Right kidney (tissue), 1 donor: ENCODE measurements at regions not wholly inside any gene's neighbourhood (a gene's known extent, or its start where the extent isn't known, plus 50 kb on each side); places are given as distances from the start of the nearest gene placed in this dataset.

Experiments used
- DNase-seq: peaks from one replicate; pipeline ENCODE4 v3.0.0-alpha.2; 2016

- DNase-seq, result no peak
These were observed 160.5 kb downstream of the FGF18 start for GRCh38 chr5:171579976-171580411.

- no peak for DNase-seq
These were observed 161.2 kb downstream of the FGF18 start for GRCh38 chr5:171580502-171581265.

- DNase-seq, result no peak
These were observed 162.3 kb downstream of the FGF18 start for GRCh38 chr5:171581781-171582180.

DNA sequence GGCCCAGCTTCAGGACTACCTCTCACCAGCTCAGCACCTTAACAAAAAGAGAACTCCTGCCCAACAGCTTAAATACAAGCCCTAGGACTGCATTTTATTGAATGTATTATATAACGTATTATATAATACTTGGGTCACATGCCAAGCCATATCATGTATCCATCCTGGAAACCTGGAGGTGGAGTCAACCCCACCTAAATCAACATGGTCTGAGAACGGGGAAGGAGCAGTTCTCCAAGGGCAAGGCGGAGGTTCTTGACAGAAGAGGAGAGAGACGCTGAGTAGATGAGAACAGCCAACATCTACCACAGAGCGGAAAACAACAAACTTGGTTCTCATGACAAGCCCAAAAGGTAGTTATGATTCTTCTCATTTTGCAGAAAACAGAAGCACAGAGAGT lies 163.4 kb downstream of the FGF18 start:
- DNase-seq, result no peak

GRCh38 chr5:171585981-171586380 lies 166.5 kb downstream of the FGF18 start:
- no peak for DNase-seq

DNA sequence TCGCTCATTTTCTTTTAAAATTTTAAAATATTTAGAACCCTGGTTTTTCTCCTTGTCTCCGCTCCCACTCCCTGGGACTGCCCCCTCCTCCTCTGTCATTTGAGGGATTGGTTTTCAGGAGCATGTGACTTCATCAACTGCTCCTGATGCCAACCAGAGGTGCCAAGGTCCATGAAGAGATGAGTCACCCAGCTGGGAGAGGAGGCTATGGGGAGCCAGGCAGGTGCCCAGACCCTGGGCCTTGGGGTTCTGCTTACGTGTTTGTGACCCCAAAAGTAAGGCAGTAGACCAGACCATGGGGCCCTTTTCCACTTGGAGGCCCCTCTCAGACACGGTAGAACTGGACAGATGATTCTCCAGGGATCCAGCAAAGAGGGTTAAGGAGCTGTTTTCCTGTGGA lies 167.0 kb downstream of the FGF18 start:
- no peak for DNase-seq

DNA sequence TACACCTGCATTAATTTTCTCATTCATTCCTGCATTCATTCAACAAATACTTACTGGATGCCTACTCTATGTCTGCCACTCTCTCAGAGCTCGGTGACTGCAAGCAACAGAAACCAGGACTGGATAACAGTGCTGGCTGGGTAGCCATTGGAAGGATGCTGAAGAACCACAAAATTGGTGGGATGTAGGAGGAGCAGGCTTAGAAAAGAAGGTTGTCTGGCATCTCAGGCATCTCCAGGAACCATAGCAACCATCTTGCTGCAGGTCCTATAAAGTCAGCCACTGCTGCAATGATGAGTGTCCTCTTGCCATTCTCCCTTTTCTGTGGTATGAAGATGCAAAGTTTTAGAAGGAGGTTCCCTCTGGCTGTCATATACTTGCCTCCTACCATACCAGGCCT lies 168.6 kb downstream of the FGF18 start:
- no peak for DNase-seq

DNA sequence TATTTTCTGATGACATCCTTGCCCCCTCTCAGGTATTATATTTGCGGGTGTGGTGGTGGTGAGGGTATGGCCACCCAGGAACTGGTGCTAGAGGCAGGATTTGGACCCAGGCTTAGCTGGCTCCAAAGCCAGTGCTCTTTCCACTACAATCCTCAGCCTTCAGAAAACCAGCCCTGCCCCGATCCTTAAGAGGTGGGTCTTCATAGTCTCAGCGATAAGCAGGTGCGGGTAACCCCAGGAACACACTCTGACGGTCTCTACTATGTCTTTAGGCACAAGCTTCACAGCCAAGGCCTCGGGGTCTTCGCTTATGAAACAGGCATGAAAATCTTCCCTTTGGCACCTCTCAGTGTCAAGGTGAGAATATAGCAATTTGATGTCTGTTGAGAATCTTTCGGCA lies 169.3 kb downstream of the FGF18 start:
- DNase-seq, result no peak

DNA sequence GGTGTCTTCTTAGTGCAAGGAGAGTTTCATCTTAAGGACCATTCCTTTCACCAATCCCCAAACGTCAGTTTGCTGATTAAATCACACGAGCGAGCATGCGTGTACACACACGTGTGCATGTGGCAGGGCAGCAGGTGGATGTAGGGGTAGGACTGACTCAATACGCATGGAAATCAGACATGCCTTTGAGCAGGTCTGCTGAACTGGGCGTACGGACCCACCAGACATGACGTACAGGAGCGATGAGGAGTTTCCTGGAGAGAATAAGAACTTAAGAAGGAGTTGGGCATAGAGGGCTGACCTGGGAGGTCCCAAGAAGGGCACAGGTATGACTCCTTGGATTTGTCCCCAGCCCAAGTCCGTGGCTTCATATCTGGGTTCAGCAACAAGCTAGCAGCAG lies 170.0 kb downstream of the FGF18 start:
- no peak for DNase-seq

- no peak for DNase-seq
These were observed 172.6 kb downstream of the FGF18 start for GRCh38 chr5:171592076-171592475.

- no peak for DNase-seq
These were observed 173.3 kb downstream of the FGF18 start for GRCh38 chr5:171592736-171593135.

- DNase-seq, result no peak
These were observed 174.0 kb downstream of the FGF18 start for GRCh38 chr5:171593401-171593800.

- DNase-seq, result no peak
These were observed 174.5 kb downstream of the FGF18 start for GRCh38 chr5:171593976-171594375.

- no peak for DNase-seq
These were observed 176.0 kb downstream of the FGF18 start for GRCh38 chr5:171595401-171595800.

- DNase-seq, result no peak
These were observed 176.4 kb downstream of the FGF18 start for GRCh38 chr5:171595801-171596231.

DNA sequence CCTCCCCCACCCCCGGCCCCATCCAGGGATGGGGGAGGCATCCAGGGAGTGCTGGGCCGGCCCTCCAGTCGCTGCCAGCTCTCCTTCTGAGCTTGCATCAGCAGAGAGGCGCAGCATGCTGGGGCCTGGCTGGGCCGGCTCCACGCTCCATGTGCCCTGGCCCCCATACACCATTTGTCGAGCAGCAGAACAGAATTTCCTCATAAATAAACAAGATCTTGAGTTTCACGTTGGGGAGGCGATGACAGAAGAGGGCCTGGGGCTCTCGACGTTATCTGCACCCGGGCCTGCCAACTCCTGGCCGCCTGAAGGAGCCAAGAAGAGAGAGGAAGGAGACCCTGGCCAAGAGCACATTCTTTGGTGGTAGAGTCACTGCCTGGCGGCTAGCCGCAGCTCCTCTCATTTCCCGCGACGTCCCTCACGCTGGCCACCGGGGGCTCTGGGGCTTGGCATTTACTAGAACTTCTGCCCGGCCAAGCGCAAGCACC lies 177.0 kb downstream of the FGF18 start:
- no peak for DNase-seq

DNA sequence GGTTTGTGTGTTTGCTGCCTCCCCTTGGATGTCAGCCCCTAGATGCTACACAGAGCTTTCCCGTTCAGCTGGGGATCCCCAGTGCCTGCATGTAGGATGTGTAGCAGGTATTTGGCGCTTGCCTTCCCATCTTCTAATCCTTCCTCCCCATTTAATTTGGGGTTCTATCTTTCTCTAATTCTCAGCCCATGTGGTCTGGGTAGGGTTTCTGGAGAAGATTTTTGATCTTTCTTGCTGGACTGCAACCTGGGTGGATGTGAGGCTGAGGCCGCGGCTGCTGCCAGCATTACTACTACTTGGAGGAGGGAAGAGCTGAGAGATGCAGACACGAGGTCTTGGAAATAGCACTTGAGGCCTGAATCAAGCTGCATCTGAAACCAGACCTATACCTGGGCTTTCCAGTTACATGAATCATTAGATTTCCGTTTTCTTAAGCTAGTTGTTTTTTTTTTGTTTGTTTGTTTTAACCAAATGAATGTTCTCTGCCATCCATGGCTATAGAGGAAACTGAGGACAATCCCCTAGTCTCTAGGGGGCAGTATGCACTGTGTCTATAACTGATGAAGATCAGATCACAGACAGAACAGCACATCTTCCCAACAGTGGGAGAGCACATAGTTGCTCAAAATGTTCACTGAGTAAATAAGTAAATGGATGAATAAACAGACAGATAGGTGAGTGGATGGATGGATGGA lies 178.6 kb downstream of the FGF18 start:
- DNase-seq, result no peak

DNA sequence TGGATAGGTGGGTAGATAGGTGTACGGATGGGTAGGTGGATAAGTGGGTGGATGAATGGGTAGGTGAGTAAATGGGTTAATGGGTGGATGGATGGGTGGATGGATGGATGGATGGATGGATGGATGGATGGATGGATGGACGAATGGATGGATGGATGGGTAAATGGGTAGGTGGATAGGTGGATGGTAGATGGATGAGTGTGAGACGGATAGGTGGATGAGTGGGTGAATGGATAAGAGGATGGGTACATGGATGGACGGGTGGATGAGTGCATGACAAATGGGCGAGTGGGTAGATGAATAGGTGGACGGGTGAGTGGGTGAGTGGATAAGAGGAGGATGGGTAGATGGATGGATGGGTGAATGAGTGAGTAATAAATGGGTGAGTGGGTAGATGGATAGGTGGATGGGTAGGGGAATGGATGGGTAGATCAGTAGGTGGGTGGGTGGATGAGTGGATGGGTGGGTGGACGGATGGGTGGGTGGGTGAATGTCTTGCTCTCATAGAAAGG lies 179.2 kb downstream of the FGF18 start:
- DNase-seq, result no peak

DNA sequence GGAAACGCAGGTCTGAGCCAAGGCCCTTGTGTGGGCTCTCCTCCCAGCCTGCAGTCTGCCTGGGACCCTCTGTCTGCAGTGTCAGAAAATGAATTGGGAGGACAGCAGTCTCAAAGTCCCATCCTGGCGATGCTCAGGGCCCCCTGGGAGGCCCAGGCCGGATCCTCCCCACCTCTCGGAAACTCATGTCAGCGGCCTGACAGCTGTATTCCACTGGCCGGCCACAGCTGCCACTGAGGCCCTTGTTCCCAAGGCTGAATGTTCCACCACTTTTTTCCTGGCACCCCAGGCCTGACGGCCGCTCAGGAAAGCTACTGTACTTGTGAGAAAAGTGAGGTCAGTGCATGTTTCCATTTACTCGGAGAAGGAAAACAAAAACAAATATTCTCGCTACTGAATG lies 180.0 kb downstream of the FGF18 start:
- no peak for DNase-seq

DNA sequence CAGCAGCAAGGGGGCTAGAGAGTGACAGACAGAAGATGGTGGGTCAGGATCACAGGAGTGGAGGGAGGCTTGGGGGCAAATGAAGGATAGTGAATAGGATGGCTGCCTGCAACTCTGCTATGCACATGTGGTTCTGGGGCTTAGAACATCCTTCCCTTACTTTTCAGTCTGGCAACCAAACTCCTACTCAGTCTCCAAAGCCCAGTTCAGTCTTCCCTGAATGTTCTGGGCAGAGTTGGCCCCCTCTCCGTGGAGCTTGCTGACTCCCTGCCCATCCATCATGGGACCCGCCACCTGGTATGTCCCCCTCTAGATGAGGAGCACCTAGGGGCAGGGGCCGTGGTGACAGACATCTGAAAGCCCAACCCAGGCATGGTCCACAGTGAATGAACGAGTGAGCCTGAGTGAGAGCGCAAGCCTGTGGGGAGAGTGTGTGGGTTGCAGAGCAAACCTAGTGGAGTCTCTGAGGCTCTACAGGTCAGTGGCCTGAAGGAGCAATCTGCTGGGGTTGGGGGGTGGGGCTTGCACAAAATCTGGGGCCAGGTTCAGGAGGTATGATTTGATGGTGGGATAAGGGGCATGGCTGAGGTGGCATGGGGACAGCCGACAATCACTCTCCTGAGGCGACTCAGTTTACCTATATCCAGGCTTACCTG lies 180.6 kb downstream of the FGF18 start:
- DNase-seq, result no peak

DNA sequence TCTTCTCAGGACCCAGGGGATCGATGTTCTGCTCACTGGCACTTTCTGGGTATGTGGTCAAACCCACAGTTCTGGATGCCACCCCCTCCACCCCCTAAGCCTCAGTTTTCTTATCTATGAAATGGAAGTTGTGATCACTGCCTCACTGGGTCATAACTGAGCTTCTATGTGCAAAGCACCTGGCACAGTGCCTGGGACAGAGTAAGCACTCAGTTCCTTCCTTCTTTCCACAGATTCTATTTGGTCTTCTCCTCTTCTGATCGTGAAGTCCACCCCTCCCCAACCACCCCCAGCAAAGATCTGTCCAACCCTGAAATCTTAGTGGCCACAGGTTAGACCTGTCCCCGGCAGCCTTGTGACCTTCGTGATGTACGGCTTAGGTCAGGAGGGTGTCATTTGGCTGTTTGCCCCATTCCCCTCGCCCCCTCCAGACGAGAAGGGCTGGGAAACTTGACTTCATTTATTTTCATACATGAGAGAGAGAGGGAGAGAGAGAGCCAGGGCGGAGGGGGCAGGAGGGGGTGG lies 181.4 kb downstream of the FGF18 start:
- DNase-seq, result no peak

- DNase-seq, result no peak
These were observed 181.9 kb downstream of the FGF18 start for GRCh38 chr5:171601266-171601881.
